RWPE2 (cell line): ENCODE measurements at regions not wholly inside any gene's neighbourhood (a gene's known extent, or its start where the extent isn't known, plus 50 kb on each side); places are given as distances from the start of the nearest gene placed in this dataset.

Experiments used
- ATAC-seq: fragments of 200-7000 bp; cut with Tn5 transposase; 3 replicates; pipeline ENCODE4 v1.9.1; 2021; ENCODE audit warnings: low read depth
- DNase-seq: peaks from one replicate; pipeline ENCODE4 v3.0.0-alpha.2; 2020; ENCODE audit warnings: low spot score
- H3K27ac ChIP-seq: fragments of 450-650 bp; 2 replicates; pipeline ENCODE4 v1.5.1; 2017; ENCODE audit warnings: mild to moderate bottlenecking; ENCODE audit not compliant: poor library complexity, severe bottlenecking
- H3K27me3 ChIP-seq: fragments of 250-450 bp; sonication (Bioruptor Pico); 2 replicates; pipeline ENCODE4 v1.5.1; 2021; ENCODE audit warnings: mild to moderate bottlenecking, moderate library complexity; ENCODE audit not compliant: insufficient read depth, poor library complexity, severe bottlenecking
- H3K36me3 ChIP-seq: fragments of 250-450 bp; sonication (Bioruptor Pico); 2 replicates; pipeline ENCODE4 v1.5.1; 2020; ENCODE audit warnings: low read depth, mild to moderate bottlenecking, moderate library complexity
- H3K4me1 ChIP-seq: fragments of 250-450 bp; sonication (Bioruptor Pico); 2 replicates; pipeline ENCODE4 v1.5.1; 2021; ENCODE audit warnings: mild to moderate bottlenecking, moderate library complexity; ENCODE audit not compliant: insufficient read depth, poor library complexity, severe bottlenecking
- H3K4me3 ChIP-seq: fragments of 250-450 bp; sonication (Bioruptor Pico); 2 replicates; pipeline ENCODE4 v1.5.1; 2021; ENCODE audit warnings: mild to moderate bottlenecking, moderate library complexity; ENCODE audit not compliant: severe bottlenecking
- H3K9me3 ChIP-seq: fragments of 250-450 bp; sonication (Bioruptor Pico); 2 replicates; pipeline ENCODE4 v1.5.1; 2021; ENCODE audit warnings: mild to moderate bottlenecking, moderate library complexity; ENCODE audit not compliant: severe bottlenecking
- TF ChIP-seq, protein P1 (sequence below): fragments of 450-650 bp; IDR thresholded peaks from one replicate; pipeline ENCODE4 v1.5.1; 2017; ENCODE audit warnings: mild to moderate bottlenecking, moderate library complexity; ENCODE audit not compliant: poor library complexity, severe bottlenecking

DNA sequence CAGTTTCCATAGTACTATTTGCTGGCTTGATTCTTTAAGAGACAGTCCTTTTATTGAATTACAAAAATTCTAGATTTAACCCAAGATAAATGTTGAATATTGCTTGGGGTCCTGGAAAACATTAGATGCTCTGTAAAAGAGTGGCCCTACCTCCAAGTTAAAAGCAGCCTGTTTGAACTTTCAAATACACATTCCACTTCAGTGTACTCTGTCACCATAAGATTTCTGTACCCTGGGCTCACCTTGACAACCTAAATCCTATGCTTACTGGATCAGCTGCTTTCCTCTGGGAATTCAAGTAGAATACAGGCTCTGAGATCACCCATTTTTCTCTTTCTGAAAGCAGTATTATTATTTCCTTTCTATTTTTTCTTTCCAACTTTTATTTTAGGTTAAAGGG is 107.7 kb upstream of the DCN start:
- DNase-seq (no peak), ATAC-seq (no peak)
- no peaks in the 10 kb centered on the region for H3K4me1 ChIP-seq
- H3K27ac ChIP-seq = no peak overlapping the region
- H3K9me3 ChIP-seq = no peaks in the 10 kb centered on the region
- no peaks in the 10 kb centered on the region for H3K27me3 ChIP-seq
- H3K36me3 ChIP-seq = no peaks in the 10 kb centered on the region
- no peak overlapping the region for H3K4me3 ChIP-seq
- TF ChIP-seq, protein P1, sequence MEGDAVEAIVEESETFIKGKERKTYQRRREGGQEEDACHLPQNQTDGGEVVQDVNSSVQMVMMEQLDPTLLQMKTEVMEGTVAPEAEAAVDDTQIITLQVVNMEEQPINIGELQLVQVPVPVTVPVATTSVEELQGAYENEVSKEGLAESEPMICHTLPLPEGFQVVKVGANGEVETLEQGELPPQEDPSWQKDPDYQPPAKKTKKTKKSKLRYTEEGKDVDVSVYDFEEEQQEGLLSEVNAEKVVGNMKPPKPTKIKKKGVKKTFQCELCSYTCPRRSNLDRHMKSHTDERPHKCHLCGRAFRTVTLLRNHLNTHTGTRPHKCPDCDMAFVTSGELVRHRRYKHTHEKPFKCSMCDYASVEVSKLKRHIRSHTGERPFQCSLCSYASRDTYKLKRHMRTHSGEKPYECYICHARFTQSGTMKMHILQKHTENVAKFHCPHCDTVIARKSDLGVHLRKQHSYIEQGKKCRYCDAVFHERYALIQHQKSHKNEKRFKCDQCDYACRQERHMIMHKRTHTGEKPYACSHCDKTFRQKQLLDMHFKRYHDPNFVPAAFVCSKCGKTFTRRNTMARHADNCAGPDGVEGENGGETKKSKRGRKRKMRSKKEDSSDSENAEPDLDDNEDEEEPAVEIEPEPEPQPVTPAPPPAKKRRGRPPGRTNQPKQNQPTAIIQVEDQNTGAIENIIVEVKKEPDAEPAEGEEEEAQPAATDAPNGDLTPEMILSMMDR = no peak

DNA sequence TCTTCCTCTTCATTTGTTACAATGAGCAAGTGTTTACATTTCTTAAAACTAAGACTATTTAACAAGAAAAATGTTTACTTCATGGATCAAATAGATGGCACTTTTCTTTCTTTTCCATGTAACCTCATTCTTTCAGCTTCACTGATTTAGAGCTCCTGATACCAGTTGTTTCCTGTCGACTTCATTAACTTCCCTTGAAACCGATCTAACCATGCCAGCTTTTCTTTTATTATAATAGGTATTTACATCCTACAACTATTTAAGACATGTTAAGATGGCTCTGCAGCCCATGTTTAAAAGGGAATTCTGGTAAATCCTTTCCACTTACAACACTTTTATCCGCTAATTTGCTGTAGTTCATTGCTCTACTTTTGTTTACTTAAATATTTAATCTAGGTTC is 107.3 kb upstream of the DCN start:
- no peak for ATAC-seq
- no peaks in the 10 kb centered on the region for H3K36me3 ChIP-seq
- TF ChIP-seq, protein P1 = no peak
- no peaks in the 10 kb centered on the region for H3K27me3 ChIP-seq
- no peaks in the 10 kb centered on the region for H3K4me1 ChIP-seq
- DNase-seq = no peak
- H3K4me3 ChIP-seq = no peak overlapping the region
- no peaks in the 10 kb centered on the region for H3K9me3 ChIP-seq
- no peak overlapping the region for H3K27ac ChIP-seq

GRCh38 chr12:91289072-91289471 is 106.5 kb upstream of the DCN start:
- Histone ChIP-seq H3K27me3 (no peaks in the 10 kb centered on the region), H3K36me3 (no peaks in the 10 kb centered on the region), H3K9me3 (no peaks in the 10 kb centered on the region), H3K4me1 (no peaks in the 10 kb centered on the region), H3K27ac (no peak overlapping the region), H3K4me3 (no peak overlapping the region)
- TF ChIP-seq, protein P1 = no peak
- DNase-seq (no peak), ATAC-seq (no peak)

GRCh38 chr12:91287753-91288152 is 105.1 kb upstream of the DCN start:
- H3K4me3 ChIP-seq = no peak overlapping the region
- no peak overlapping the region for H3K27ac ChIP-seq
- TF ChIP-seq, protein P1 = no peak
- H3K9me3 ChIP-seq = no peaks in the 10 kb centered on the region
- DNase-seq = no peak
- no peaks in the 10 kb centered on the region for H3K36me3 ChIP-seq
- H3K27me3 ChIP-seq = no peaks in the 10 kb centered on the region
- no peak for ATAC-seq
- no peaks in the 10 kb centered on the region for H3K4me1 ChIP-seq

DNA sequence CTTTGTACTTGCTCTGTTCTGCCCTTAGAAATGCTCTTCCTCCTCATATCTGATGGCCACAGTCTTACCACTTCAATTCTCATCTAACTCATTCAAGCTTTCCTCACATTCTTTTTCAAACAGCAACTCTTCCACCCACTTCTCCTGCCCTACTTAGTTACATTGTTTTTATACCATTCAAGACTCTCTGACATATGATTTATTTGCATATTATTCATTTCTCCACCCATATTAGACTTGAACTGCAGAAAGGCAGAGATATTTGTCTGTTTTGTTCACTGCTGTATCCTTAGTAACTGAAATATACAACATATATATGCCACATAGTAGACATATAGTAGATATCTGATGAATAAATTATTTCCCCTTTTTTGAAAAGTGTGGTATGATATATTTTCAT is 95.5 kb upstream of the DCN start:
- Histone ChIP-seq H3K27me3 (no peaks in the 10 kb centered on the region), H3K36me3 (no peaks in the 10 kb centered on the region), H3K27ac (no peak overlapping the region), H3K4me1 (no peaks in the 10 kb centered on the region), H3K9me3 (no peaks in the 10 kb centered on the region), H3K4me3 (no peak overlapping the region)
- DNase-seq (no peak), ATAC-seq (no peak)
- TF ChIP-seq, protein P1 = no peak
